AG09309 (cell line): ENCODE measurements at regions not wholly inside any gene's neighbourhood (a gene's known extent, or its start where the extent isn't known, plus 50 kb on each side); places are given as distances from the start of the nearest gene placed in this dataset.

Experiments used
- DNase-seq: peaks from one replicate; pipeline ENCODE4 v3.0.0-alpha.2; 2010; ENCODE audit warnings: low read depth
- H3K4me3 ChIP-seq: 2 replicates; pipeline ENCODE4 v1.5.1; 2011; ENCODE audit warnings: mild to moderate bottlenecking, low read depth, low read length, moderate library complexity; ENCODE audit not compliant: control insufficient read depth
- CTCF ChIP-seq: IDR thresholded peaks from 2 replicates; pipeline ENCODE4 v1.5.1; 2011; ENCODE audit warnings: mild to moderate bottlenecking, low read depth, low read length, inconsistent platforms; ENCODE audit not compliant: insufficient read depth, control insufficient read depth; ENCODE audit errors: missing control alignments

GRCh38 chr9:34907044-34907443, 51.0 kb upstream of the PHF24 start:
- TF ChIP-seq CTCF: no peak
- no peak for DNase-seq
- no peak overlapping the region for H3K4me3 ChIP-seq

- no peak overlapping the region for H3K4me3 ChIP-seq
- peak; percentile 18 for DNase-seq
- TF ChIP-seq CTCF: peak; percentile 86
These were observed 58.4 kb upstream of the PHF24 start for GRCh38 chr9:34899535-34900158.

DNA sequence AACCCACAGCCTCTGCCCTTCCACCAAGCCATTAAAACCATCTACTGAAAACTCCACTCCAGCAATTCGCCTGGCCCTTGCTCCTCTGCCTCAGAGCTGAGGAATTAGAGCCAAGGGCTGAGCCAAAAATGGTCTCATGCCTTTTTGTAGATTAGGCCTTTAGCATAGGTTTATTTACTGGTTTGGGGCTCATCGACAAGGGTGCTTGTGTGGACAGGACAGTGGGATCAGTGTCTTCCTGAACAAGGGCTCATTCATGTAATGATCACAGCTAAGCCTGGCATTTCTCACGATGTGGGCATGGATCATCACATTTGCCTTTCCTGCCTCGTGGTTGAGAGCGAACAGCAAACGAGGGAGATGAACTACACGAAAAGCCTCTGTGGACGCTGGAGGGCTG, 59.2 kb upstream of the PHF24 start:
- DNase-seq: no peak
- TF ChIP-seq CTCF: no peak
- H3K4me3 ChIP-seq: no peak overlapping the region

DNA sequence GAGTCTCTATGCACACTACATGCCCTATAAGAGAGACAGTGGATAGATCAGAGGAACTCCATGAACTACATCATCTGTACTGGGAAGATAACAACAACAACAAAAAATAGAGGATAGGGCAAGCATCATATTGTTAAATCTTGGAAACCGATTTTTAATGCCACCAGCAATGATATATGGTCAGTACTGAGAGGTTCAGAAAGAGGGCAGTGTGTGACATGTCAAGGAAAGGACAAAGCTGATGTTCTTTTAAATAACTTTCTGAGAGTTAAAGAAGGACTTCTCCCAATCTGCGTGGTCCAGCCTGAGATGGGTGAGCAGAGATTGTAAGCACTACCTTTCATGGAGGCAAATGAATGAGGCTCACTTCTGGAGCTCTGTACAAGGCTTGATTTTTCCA, 62.0 kb upstream of the PHF24 start:
- no peak overlapping the region for H3K4me3 ChIP-seq
- DNase-seq: no peak
- TF ChIP-seq CTCF: peak; percentile 12

DNA sequence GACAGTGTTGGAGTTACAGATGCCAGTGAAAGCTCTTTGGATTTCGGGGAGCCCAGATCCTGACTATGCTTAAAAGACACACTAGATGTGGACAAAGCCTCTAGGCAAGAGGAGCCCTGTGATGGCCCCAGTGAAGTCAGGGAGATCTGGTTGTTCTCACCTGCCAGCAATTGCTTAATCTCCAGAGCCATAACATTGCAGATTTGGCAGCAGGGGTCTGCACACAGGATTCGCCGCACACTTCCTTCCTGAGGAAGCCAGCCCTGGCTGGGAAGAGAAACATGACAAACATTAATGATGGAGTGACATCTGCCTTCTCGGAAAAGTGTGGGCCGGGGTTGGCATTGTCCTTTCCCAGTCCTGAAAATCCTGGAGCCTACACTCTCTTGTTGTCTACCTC, 65.2 kb upstream of the PHF24 start:
- H3K4me3 ChIP-seq: no peak overlapping the region
- no peak for DNase-seq
- TF ChIP-seq CTCF: no peak

GRCh38 chr9:34891386-34891785, 66.7 kb upstream of the PHF24 start:
- no peak overlapping the region for H3K4me3 ChIP-seq
- no peak for DNase-seq
- TF ChIP-seq CTCF: no peak

GRCh38 chr9:34887841-34888240, 70.2 kb upstream of the PHF24 start:
- no peak for DNase-seq
- no peak overlapping the region for H3K4me3 ChIP-seq
- TF ChIP-seq CTCF: no peak
